ENCODE measurements at regions not wholly inside any gene's neighbourhood (a gene's known extent, or its start where the extent isn't known, plus 50 kb on each side); places are given as distances from the start of the nearest gene placed in this dataset.

DNA sequence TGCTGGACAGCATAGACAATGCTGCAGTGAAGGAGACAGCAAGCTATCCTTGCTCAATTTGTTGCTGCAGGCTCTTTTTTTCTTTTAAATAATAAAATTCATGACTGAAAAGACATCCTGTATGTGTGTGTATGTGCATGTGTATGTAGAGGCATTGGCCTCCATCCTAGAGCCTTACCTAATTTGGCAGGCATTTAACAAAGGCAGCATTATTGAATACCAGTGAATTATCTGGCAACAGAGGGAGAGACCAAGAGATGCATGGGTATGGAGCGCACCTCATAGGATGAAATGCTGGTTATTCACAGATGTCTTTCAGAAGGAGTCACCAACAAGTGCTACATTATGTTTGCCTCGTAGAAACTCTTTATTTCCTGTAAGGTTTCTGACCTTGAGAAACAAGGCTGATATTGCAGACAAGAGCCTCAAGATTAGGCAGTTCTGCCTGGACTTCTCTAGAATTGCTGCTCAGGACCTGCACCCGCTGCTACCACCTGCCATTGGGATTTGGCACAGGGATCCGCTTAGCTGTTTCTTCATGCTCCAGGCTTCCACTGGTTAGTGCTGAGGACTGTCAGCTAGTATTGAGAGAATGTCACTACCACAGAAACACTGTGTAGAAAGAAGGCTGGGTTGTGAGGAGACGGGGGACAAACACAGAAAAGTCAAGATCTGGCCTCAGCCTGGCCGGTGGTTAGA, 247.7 kb upstream of the RFX3 start:
- FAIRE-seq: no peak
- Histone ChIP-seq H3K27me3 (ENCODE audit: control insufficient read depth in 1 of 2, insufficient read depth in 2 of 2, low read length in 2 of 2) (no peaks in the 10 kb centered on the region), H3K36me3 (replicated peaks in 1 of 2; ENCODE audit: control insufficient read depth in 1 of 2, insufficient read depth in 2 of 2, low read length in 2 of 2) (no peaks in the 10 kb centered on the region), H3K79me2 (ENCODE audit: insufficient read depth, low read length) (no peaks in the 10 kb centered on the region), H2AFZ (ENCODE audit: low read length) (no peak overlapping the region), H3K27ac (ENCODE audit: extremely low read length, insufficient read depth, low read length) (no peak overlapping the region), H4K20me1 (ENCODE audit: insufficient read depth, low read length) (no peaks in the 10 kb centered on the region), H3K4me1 (ENCODE audit: insufficient read depth, low read length) (peaks cover 7% of the 10 kb centered on the region; the same call in 1 of the 2 replicates), H3K9ac (ENCODE audit: insufficient read depth, low read depth, low read length) (no peak overlapping the region), H3K4me2 (ENCODE audit: low read depth, low read length) (no peak overlapping the region), H3K4me3 (replicated peaks in 1 of 3; ENCODE audit: insufficient read depth in 1 of 3, low read depth in 2 of 3, low read length in 3 of 3) (no peak overlapping the region), H3K9me3 (ENCODE audit: low read length) (no peaks in the 10 kb centered on the region)
- in situ Hi-C loops (cut with HindIII; ENCODE audit: extremely low pct_ligation_motif_present, low pct_unique_long_range_greater_than_20kb) (no loop called here), intact Hi-C loops (cut with micrococcal nuclease; ENCODE audit: unreplicated experiment) (no loop called here)
- no peak for ATAC-seq
- POLR2A ChIA-PET: no interaction called here
- 51% methylated on average over 5 of the region's 6 CpGs for WGBS (ENCODE audit: low lambda C conversion rate)
- CTCF ChIA-PET (ENCODE audit: low intra/inter-chr PET ratio, low total read pairs): no interaction called here
- no peak for TF ChIP-seq ZNF878 (CRISPR knock-in tag; IDR thresholded peaks at IDR 0.05)
- TF ChIP-seq RAD21 (CRISPR knock-in tag; IDR thresholded peaks at IDR 0.05): no peak
- TF ChIP-seq, protein P1, sequence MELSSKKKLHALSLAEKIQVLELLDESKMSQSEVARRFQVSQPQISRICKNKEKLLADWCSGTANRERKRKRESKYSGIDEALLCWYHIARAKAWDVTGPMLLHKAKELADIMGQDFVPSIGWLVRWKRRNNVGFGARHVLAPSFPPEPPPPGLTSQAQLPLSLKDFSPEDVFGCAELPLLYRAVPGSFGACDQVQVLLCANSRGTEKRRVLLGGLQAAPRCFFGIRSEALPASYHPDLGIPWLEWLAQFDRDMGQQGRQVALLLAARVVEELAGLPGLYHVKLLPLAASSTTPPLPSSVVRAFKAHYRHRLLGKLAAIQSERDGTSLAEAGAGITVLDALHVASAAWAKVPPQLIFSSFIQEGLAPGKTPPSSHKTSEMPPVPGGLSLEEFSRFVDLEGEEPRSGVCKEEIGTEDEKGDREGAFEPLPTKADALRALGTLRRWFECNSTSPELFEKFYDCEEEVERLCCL (CRISPR knock-in tag; IDR thresholded peaks at IDR 0.05; ENCODE audit: borderline replicate concordance): no peak
- no peak for TF ChIP-seq KLF6 (CRISPR knock-in tag; IDR thresholded peaks at IDR 0.05)
- TF ChIP-seq ZNF703 (CRISPR knock-in tag; IDR thresholded peaks at IDR 0.05; ENCODE audit: borderline replicate concordance): no peak
- TF ChIP-seq, protein P2, sequence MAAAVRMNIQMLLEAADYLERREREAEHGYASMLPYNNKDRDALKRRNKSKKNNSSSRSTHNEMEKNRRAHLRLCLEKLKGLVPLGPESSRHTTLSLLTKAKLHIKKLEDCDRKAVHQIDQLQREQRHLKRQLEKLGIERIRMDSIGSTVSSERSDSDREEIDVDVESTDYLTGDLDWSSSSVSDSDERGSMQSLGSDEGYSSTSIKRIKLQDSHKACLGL (CRISPR knock-in tag; IDR thresholded peaks at IDR 0.05): no peak
- TF ChIP-seq MTA3 (CRISPR knock-in tag; IDR thresholded peaks at IDR 0.05): no peak
- no peak for TF ChIP-seq ARNT2 (CRISPR knock-in tag; IDR thresholded peaks at IDR 0.05; ENCODE audit: low read depth)
- TF ChIP-seq NCOA1 (CRISPR knock-in tag; IDR thresholded peaks at IDR 0.05): no peak
- TF ChIP-seq, protein P3, sequence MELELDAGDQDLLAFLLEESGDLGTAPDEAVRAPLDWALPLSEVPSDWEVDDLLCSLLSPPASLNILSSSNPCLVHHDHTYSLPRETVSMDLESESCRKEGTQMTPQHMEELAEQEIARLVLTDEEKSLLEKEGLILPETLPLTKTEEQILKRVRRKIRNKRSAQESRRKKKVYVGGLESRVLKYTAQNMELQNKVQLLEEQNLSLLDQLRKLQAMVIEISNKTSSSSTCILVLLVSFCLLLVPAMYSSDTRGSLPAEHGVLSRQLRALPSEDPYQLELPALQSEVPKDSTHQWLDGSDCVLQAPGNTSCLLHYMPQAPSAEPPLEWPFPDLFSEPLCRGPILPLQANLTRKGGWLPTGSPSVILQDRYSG (CRISPR knock-in tag; IDR thresholded peaks at IDR 0.05): no peak
- TF ChIP-seq RELA (CRISPR knock-in tag; IDR thresholded peaks at IDR 0.05): no peak
- no peak for TF ChIP-seq PITX1 (CRISPR knock-in tag; IDR thresholded peaks at IDR 0.05)
- TF ChIP-seq HNRNPK (IDR thresholded peaks at IDR 0.05; ENCODE audit: low read depth, low read length, poor library complexity, severe bottlenecking): no peak
- TF ChIP-seq MIER2 (CRISPR knock-in tag; IDR thresholded peaks at IDR 0.05): no peak
- TF ChIP-seq NR1H2 (CRISPR knock-in tag; IDR thresholded peaks at IDR 0.05; ENCODE audit: borderline replicate concordance, low read depth): no peak
- no peak for TF ChIP-seq ZNF333 (CRISPR knock-in tag; IDR thresholded peaks at IDR 0.05; ENCODE audit: borderline replicate concordance)
- no peak for TF ChIP-seq ZFX (CRISPR knock-in tag; IDR thresholded peaks at IDR 0.05; ENCODE audit: low read depth)
- no peak for DNase-seq (ENCODE audit: low spot score)
- BruUV-seq (replicated peaks): no TSS peak

All from HepG2 (cell line).